GM04504 (cell line): ENCODE measurements at regions not wholly inside any gene's neighbourhood (a gene's known extent, or its start where the extent isn't known, plus 50 kb on each side); places are given as distances from the start of the nearest gene placed in this dataset.

Experiments used
- DNase-seq: peaks from one replicate; pipeline ENCODE4 v3.0.0-alpha.2; 2012; ENCODE audit warnings: low read depth

- no peak for DNase-seq
These were observed 174.8 kb downstream of the BCOR start for GRCh38 chrX:39922926-39923325.

- DNase-seq: no peak
These were observed 170.4 kb downstream of the BCOR start for GRCh38 chrX:39927380-39927779.

GRCh38 chrX:39928704-39929378, 168.9 kb downstream of the BCOR start:
- DNase-seq: no peak

- DNase-seq: no peak
These were observed 168.3 kb downstream of the BCOR start for GRCh38 chrX:39929379-39930025.

- DNase-seq: no peak
These were observed 166.8 kb downstream of the BCOR start for GRCh38 chrX:39930786-39931528.

GRCh38 chrX:39931529-39932282, 166.1 kb downstream of the BCOR start:
- peak; percentile 22 for DNase-seq

GRCh38 chrX:39935411-39936064, 162.2 kb downstream of the BCOR start:
- DNase-seq: no peak

- DNase-seq: no peak
These were observed 160.6 kb downstream of the BCOR start for GRCh38 chrX:39936886-39937770.

GRCh38 chrX:39938466-39938865, 159.3 kb downstream of the BCOR start:
- DNase-seq: no peak

GRCh38 chrX:39939678-39940077, 158.1 kb downstream of the BCOR start:
- no peak for DNase-seq

GRCh38 chrX:39941332-39941920, 156.3 kb downstream of the BCOR start:
- DNase-seq: no peak

- DNase-seq: no peak
These were observed 153.3 kb downstream of the BCOR start for GRCh38 chrX:39944416-39944815.

GRCh38 chrX:39945709-39946108, 152.0 kb downstream of the BCOR start:
- DNase-seq: no peak

- DNase-seq: peak; percentile 53
These were observed 150.9 kb downstream of the BCOR start for GRCh38 chrX:39946822-39947221.

GRCh38 chrX:39948582-39948981, 149.2 kb downstream of the BCOR start:
- DNase-seq: no peak

- no peak for DNase-seq
These were observed 147.6 kb downstream of the BCOR start for GRCh38 chrX:39950018-39950688.

- no peak for DNase-seq
These were observed 144.8 kb downstream of the BCOR start for GRCh38 chrX:39952989-39953388.

- no peak for DNase-seq
These were observed 143.9 kb downstream of the BCOR start for GRCh38 chrX:39953879-39954278.

GRCh38 chrX:39954851-39955250, 142.9 kb downstream of the BCOR start:
- DNase-seq: no peak

- no peak for DNase-seq
These were observed 142.1 kb downstream of the BCOR start for GRCh38 chrX:39955625-39956024.
